ENCODE measurements at regions not wholly inside any gene's neighbourhood (a gene's known extent, or its start where the extent isn't known, plus 50 kb on each side); places are given as distances from the start of the nearest gene placed in this dataset.

GRCh38 chr20:23248461-23248882 is 102.1 kb upstream of the NXT1 start:
- peaks cover 1% of the 10 kb centered on the region for H3K9me3 Mint-ChIP-seq (ENCODE audit: unreplicated experiment)
- no peaks in the 10 kb centered on the region for H3K36me3 Mint-ChIP-seq (ENCODE audit: unreplicated experiment)
- no peak overlapping the region for H3K4me3 Mint-ChIP-seq (ENCODE audit: unreplicated experiment)
- peaks cover 3% of the 10 kb centered on the region for H3K27me3 Mint-ChIP-seq (ENCODE audit: unreplicated experiment)
- H3K4me1 Mint-ChIP-seq (ENCODE audit: low read depth, unreplicated experiment) = no peaks in the 10 kb centered on the region
- no peak overlapping the region for H3K27ac Mint-ChIP-seq (ENCODE audit: unreplicated experiment)
- no peak for DNase-seq
- no peak for TF ChIP-seq CTCF (IDR thresholded peaks at IDR 0.05; ENCODE audit: partially characterized antibody, unreplicated experiment)

DNA sequence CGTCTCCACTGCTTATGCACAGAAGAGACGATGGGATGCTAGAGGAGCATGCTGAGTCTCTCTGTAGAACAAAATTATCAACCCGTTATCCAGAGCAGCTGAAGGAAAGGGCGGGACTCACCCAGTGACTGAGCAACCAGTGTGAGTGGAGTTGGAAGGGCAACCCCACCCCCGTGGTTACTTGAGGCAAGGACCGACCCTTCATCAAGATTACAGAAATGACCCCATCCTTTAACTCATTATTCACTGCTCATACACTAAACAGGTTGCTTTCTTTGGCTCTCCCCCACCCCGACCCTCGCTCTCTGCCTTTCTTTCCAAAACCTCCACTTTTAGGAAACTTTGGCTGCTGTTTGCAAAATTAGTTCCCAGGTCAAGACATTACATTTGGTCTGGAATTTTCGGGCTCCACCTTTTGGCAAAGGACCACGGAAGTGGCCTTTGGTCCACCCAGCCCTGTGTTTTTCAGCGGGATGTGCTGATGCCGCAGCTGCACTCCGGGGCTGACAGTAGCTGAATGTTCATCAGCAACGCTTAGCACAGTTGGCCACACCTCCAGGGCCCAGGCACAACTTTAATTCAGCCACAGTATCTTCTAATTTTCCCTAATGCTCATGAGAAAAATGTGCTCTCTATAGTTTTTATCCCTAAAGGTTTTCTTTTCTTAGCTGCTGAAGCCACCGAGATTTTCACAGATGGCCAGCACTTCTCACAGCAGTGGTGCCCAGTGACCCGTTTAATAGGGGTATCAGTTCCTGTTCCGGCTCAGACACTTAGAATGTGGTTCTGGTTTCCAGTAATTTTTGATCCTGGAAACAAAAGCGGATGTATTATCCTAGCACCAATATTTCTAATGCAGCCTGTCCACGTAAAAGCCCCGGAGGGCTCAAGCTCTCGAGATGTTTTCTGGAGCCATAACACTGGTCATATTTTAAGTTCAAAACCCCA is 103.6 kb upstream of the NXT1 start:
- H3K36me3 Mint-ChIP-seq (ENCODE audit: unreplicated experiment) = no peaks in the 10 kb centered on the region
- H3K27ac Mint-ChIP-seq (ENCODE audit: unreplicated experiment) = no peak overlapping the region
- no peaks in the 10 kb centered on the region for H3K4me1 Mint-ChIP-seq (ENCODE audit: low read depth, unreplicated experiment)
- TF ChIP-seq CTCF (IDR thresholded peaks at IDR 0.05; ENCODE audit: partially characterized antibody, unreplicated experiment) = no peak
- H3K9me3 Mint-ChIP-seq (ENCODE audit: unreplicated experiment) = peaks cover 3% of the 10 kb centered on the region
- no peak overlapping the region for H3K4me3 Mint-ChIP-seq (ENCODE audit: unreplicated experiment)
- no peak for DNase-seq
- H3K27me3 Mint-ChIP-seq (ENCODE audit: unreplicated experiment) = peaks cover 3% of the 10 kb centered on the region

GRCh38 chr20:23245553-23246181 is 104.9 kb upstream of the NXT1 start:
- no peak overlapping the region for H3K4me3 Mint-ChIP-seq (ENCODE audit: unreplicated experiment)
- TF ChIP-seq CTCF (IDR thresholded peaks at IDR 0.05; ENCODE audit: partially characterized antibody, unreplicated experiment) = peak; percentile 19
- no peaks in the 10 kb centered on the region for H3K36me3 Mint-ChIP-seq (ENCODE audit: unreplicated experiment)
- no peak overlapping the region for H3K27ac Mint-ChIP-seq (ENCODE audit: unreplicated experiment)
- H3K9me3 Mint-ChIP-seq (ENCODE audit: unreplicated experiment) = peaks cover 4% of the 10 kb centered on the region
- DNase-seq = peak; percentile 67
- no peaks in the 10 kb centered on the region for H3K4me1 Mint-ChIP-seq (ENCODE audit: low read depth, unreplicated experiment)
- peaks cover 3% of the 10 kb centered on the region for H3K27me3 Mint-ChIP-seq (ENCODE audit: unreplicated experiment)

DNA sequence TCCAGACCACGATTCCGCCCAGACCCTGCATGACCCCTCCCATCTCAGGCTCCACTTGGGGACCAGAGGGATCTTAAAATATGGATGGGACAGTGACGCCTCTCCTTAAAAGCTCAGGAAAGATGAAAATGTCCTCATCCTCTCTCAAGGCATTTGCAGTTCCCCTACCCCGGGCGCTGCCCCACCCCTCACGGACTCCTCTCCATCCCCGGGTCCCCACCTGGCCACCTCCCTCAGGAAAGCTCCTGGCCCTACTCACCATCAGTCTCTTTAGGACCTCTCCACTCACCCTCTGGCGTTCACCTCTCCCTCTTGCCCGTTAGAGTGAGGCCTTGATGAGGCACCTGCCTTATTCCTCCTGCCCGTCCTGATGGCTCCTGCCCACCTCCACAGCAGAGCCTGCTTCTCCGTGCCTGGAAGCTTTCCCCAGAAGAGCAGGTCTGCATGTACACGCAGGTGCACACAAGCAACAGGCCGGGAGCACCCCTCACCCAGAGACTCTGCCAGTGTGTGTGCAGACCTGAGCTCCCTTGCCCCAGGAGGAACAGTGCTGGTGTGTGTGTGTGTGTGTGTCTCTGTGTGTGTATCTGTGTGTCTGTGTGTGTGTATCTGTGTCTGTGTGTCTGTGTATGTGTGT is 105.6 kb upstream of the NXT1 start:
- TF ChIP-seq CTCF (IDR thresholded peaks at IDR 0.05; ENCODE audit: partially characterized antibody, unreplicated experiment) = no peak
- Mint-ChIP-seq H3K4me1 (ENCODE audit: low read depth, unreplicated experiment) (no peaks in the 10 kb centered on the region), H3K4me3 (ENCODE audit: unreplicated experiment) (no peak overlapping the region), H3K27ac (ENCODE audit: unreplicated experiment) (no peak overlapping the region), H3K27me3 (ENCODE audit: unreplicated experiment) (peaks cover 3% of the 10 kb centered on the region), H3K36me3 (ENCODE audit: unreplicated experiment) (no peaks in the 10 kb centered on the region), H3K9me3 (ENCODE audit: unreplicated experiment) (peaks cover 4% of the 10 kb centered on the region)
- DNase-seq = no peak

All from glutamatergic neuron (in vitro differentiated cells).